K562 (cell line): ENCODE measurements at regions not wholly inside any gene's neighbourhood (a gene's known extent, or its start where the extent isn't known, plus 50 kb on each side); places are given as distances from the start of the nearest gene placed in this dataset.

Experiments used
- ATAC-seq: fragments of 200-7000 bp; cut with Tn5 transposase; 3 replicates; pipeline ENCODE4 v1.9.1; 2020; ENCODE audit warnings: moderate library complexity
- BruUV-seq: library from RNA; stranded (reverse); fragments of 400-500 nt; replicated peaks from 2 replicates; lab custom pipeline; 2021; lab: Mats Ljungman, UMichigan
- CTCF ChIA-PET: fragments of 300-600 bp; formaldehyde crosslinking; extraction: SDS; loops from one replicate; lab custom pipeline; 2021; ENCODE audit warnings: low intra/inter-chr PET ratio; lab: Yijun Ruan, JAX
- POLR2A ChIA-PET: fragments of 300-600, 350-650 bp; sonication (Branson Sonifier 250); formaldehyde crosslinking; extraction: SDS; loops from one replicate; lab custom pipeline; 2021; ENCODE audit warnings: antibody characterized with exemption, inconsistent platforms; lab: Yijun Ruan, JAX
- DNase-seq, 4 experiments: peaks; one replicate each; pipeline versions ENCODE4 v3.0.0 to v3.0.0-alpha.2; 2011 to 2018; ENCODE audit warnings: low spot score in 3 of 4, mixed read lengths in 3 of 4; ENCODE audit errors: extremely low read depth in 1 of 4
- FAIRE-seq: peaks from 2 replicates; lab custom pipeline; 2011; peaks lifted over from hg19 to GRCh38; lab: Jason Lieb, UNC
- H2AFZ ChIP-seq: 2 replicates; pipeline ENCODE4 v1.6.0; 2011; ENCODE audit warnings: low read depth, low read length, control low read depth, inconsistent platforms
- H3K27ac ChIP-seq: fragments of 200-600 bp; 3 replicates; pipeline ENCODE4 v1.8.0; 2011; ENCODE audit warnings: low read depth, mild to moderate bottlenecking, control low read depth, inconsistent platforms, low read length, moderate library complexity, mixed read lengths; ENCODE audit errors: extremely low read depth
- H3K27me3 ChIP-seq, 2 experiments: fragments of 300-600 bp in 1 of 2; 2 replicates in 1 of 2; 3 replicates in 1 of 2; pipeline versions ENCODE4 v1.6.0 to v1.8.0; 2011; ENCODE audit warnings: inconsistent platforms in 2 of 2, low read length in 2 of 2, mild to moderate bottlenecking in 1 of 2, mixed read lengths in 1 of 2, moderate library complexity in 1 of 2; ENCODE audit not compliant: control insufficient read depth in 2 of 2, insufficient read depth in 2 of 2
- H3K36me3 ChIP-seq: fragments of 300-600 bp; 3 replicates; pipeline ENCODE4 v1.8.0; 2011; ENCODE audit warnings: mild to moderate bottlenecking, low read length, inconsistent platforms; ENCODE audit not compliant: control insufficient read depth, insufficient read depth
- H3K4me1 ChIP-seq, 2 experiments: fragments of 200-600 bp in 1 of 2; replicated peaks in 1 of 2; 2 replicates in 1 of 2; 3 replicates in 1 of 2; pipeline versions ENCODE4 v1.5.1 to v1.8.0; 2011; ENCODE audit warnings: inconsistent platforms in 2 of 2, low read length in 2 of 2, mild to moderate bottlenecking in 1 of 2, mixed read lengths in 1 of 2, moderate library complexity in 1 of 2; ENCODE audit not compliant: control insufficient read depth in 2 of 2, insufficient read depth in 2 of 2
- H3K4me2 ChIP-seq: 2 replicates; pipeline ENCODE4 v1.6.1; 2011; ENCODE audit warnings: low read length, control low read depth, inconsistent platforms, mixed read lengths; ENCODE audit not compliant: insufficient read depth
- H3K4me3 ChIP-seq: fragments of 200-600 bp; sonication (generic), shearing (Covaris generic); 2 replicates; pipeline ENCODE4 v1.5.1; 2016; ENCODE audit warnings: control low read depth, inconsistent platforms
- H3K79me2 ChIP-seq: fragments of 200-600 bp; 3 replicates; pipeline ENCODE4 v1.8.0; 2011; ENCODE audit warnings: low read length, inconsistent platforms; ENCODE audit not compliant: control insufficient read depth, insufficient read depth
- H3K9ac ChIP-seq, 2 experiments: 2 replicates each; pipeline versions ENCODE4 v1.6.0 to v1.6.1; 2011; ENCODE audit warnings: low read depth in 2 of 2, low read length in 2 of 2, control low read depth in 1 of 2, inconsistent platforms in 1 of 2, mild to moderate bottlenecking in 1 of 2, mixed read lengths in 1 of 2; ENCODE audit not compliant: insufficient read depth in 1 of 2
- H3K9me1 ChIP-seq: one replicate; pipeline ENCODE4 v1.6.0; 2011; ENCODE audit warnings: inconsistent platforms, mild to moderate bottlenecking, low read length, moderate library complexity; ENCODE audit not compliant: control insufficient read depth, insufficient read depth
- H3K9me3 ChIP-seq: replicated peaks from 2 replicates; pipeline ENCODE4 v1.5.1; 2011; ENCODE audit warnings: low read depth, low read length, inconsistent platforms; ENCODE audit not compliant: control insufficient read depth, insufficient read depth
- H4K20me1 ChIP-seq: replicated peaks from 2 replicates; pipeline ENCODE4 v1.6.1; 2011; ENCODE audit warnings: low read length, inconsistent platforms, mixed read lengths; ENCODE audit not compliant: control insufficient read depth, insufficient read depth
- CHD1 ChIP-seq: fragments of 200-600 bp; sonication (generic); IDR thresholded peaks from one replicate; pipeline ENCODE4 v1.6.1; 2012; ENCODE audit warnings: mild to moderate bottlenecking, moderate library complexity, low read length, inconsistent platforms
- GABPB2 ChIP-seq: fragments of 250-450 bp; sonication (Bioruptor Pico); conservative IDR thresholded peaks from 2 replicates; pipeline ENCODE4 v1.5.1; 2021; ENCODE audit warnings: mild to moderate bottlenecking
- KDM1A ChIP-seq, 2 experiments: fragments of 450-650 bp; IDR thresholded peaks; 2 replicates each; pipeline ENCODE4 v1.6.1; 2016; ENCODE audit warnings: mild to moderate bottlenecking in 2 of 2
- MYNN ChIP-seq, 2 experiments: sonication (generic); formaldehyde crosslinking in 1 of 2; IDR thresholded peaks; 2 replicates each; pipeline versions ENCODE4 v1.5.0 to v1.6.1; 2016 to 2020; ENCODE audit warnings: antibody characterized with exemption in 1 of 2, missing genetic modification reagents in 1 of 2
- NCOR1 ChIP-seq: fragments of 450-650 bp; IDR thresholded peaks from 2 replicates; pipeline ENCODE4 v1.6.1; 2016; ENCODE audit warnings: mild to moderate bottlenecking, moderate library complexity
- POLR2AphosphoS5 ChIP-seq: IDR thresholded peaks from 2 replicates; pipeline ENCODE4 v1.6.1; 2011; ENCODE audit warnings: mild to moderate bottlenecking, low read depth, low read length, moderate library complexity; ENCODE audit not compliant: control insufficient read depth, insufficient read depth
- SAP30 ChIP-seq: fragments of 200-600 bp; sonication (generic); IDR thresholded peaks from 2 replicates; pipeline ENCODE4 v1.6.1; 2012; ENCODE audit warnings: borderline replicate concordance, low read depth, mild to moderate bottlenecking, moderate library complexity, low read length, control low read depth, inconsistent platforms; ENCODE audit not compliant: insufficient read depth, poor library complexity, severe bottlenecking
- SMAD1 ChIP-seq: fragments of 150-350 bp; IDR thresholded peaks from 2 replicates; pipeline ENCODE4 v1.6.1; 2014; ENCODE audit warnings: low read length, low read depth; ENCODE audit not compliant: partially characterized antibody
- STAT5A ChIP-seq: IDR thresholded peaks from 2 replicates; pipeline ENCODE4 v1.6.1; 2012; ENCODE audit warnings: low read length, inconsistent platforms, borderline replicate concordance
- ZBTB26 ChIP-seq: fragments of 450-650 bp; formaldehyde crosslinking; IDR thresholded peaks from 2 replicates; pipeline ENCODE4 v1.4.0; 2022; ENCODE audit warnings: missing genetic modification characterization
- ZKSCAN8 ChIP-seq: fragments of 200-800 bp; sonication (Bioruptor generic); IDR thresholded peaks from 2 replicates; pipeline ENCODE4 v1.6.1; 2016; ENCODE audit warnings: missing genetic modification characterization, missing compliant biosample characterization
- ZNF124 ChIP-seq: sonication (generic); formaldehyde crosslinking; IDR thresholded peaks from 2 replicates; pipeline ENCODE4 v1.8.1; 2022; ENCODE audit warnings: missing genetic modification reagents
- ZNF133 ChIP-seq: fragments of 250-450 bp; sonication (Bioruptor Pico); IDR thresholded peaks from 2 replicates; pipeline ENCODE4 v1.4.0; 2020; ENCODE audit warnings: mild to moderate bottlenecking
- ZNF165 ChIP-seq: fragments of 250-450 bp; sonication (Bioruptor Pico); IDR thresholded peaks from 2 replicates; pipeline ENCODE4 v1.4.0; 2020; ENCODE audit warnings: borderline replicate concordance
- ZNF197 ChIP-seq: fragments of 200-800 bp; sonication (Bioruptor generic); IDR thresholded peaks from 2 replicates; pipeline ENCODE4 v1.6.1; 2016; ENCODE audit warnings: low read depth, missing genetic modification characterization, missing compliant biosample characterization
- ZNF24 ChIP-seq: fragments of 450-650 bp; IDR thresholded peaks from 2 replicates; pipeline ENCODE4 v1.6.1; 2016
- WGBS: fragments of 100-300 bp; shearing (Covaris generic); methylation state at CpG from one replicate; pipeline ENCODE4 v1.1.6; 2016; ENCODE audit warnings: low coverage, mixed read lengths; ENCODE audit not compliant: insufficient coverage; ENCODE audit errors: missing lambda C conversion rate; 5-methylcytosine and 5-hydroxymethylcytosine counted together
- in situ Hi-C: fragments of 300-500 bp; cut with MboI; formaldehyde crosslinking; loops from 4 replicates; pipeline ENCODE4 v1.15.0; 2018; ENCODE audit warnings: inconsistent platforms, mixed read lengths
- intact Hi-C: fragments of 100-400 bp; cut with micrococcal nuclease; formaldehyde crosslinking; loops from 2 replicates; pipeline ENCODE4 v1.14.2; 2022

GRCh38 chr14:87000081-87000480, 992.9 kb downstream of the GALC start:
- no peak for ATAC-seq
- no peaks in the 10 kb centered on the region for H3K27me3 ChIP-seq
- no TSS peak for BruUV-seq
- DNase-seq, result no peak
- H3K79me2 ChIP-seq, result no peaks in the 10 kb centered on the region
- H4K20me1 ChIP-seq, result no peaks in the 10 kb centered on the region
- whole genome bisulfite sequencing, result 11% methylated on average over 3 of the region's 4 CpGs
- ChIA-PET POLR2A (no interaction called here), CTCF (no interaction called here)
- H3K36me3 ChIP-seq, result no peaks in the 10 kb centered on the region
- H3K4me2 ChIP-seq, result no peak overlapping the region
- H3K9ac ChIP-seq, result no peak overlapping the region
- intact Hi-C loops (no loop called here), in situ Hi-C loops (no loop called here)
- no peaks in the 10 kb centered on the region for H3K9me1 ChIP-seq
- TF ChIP-seq ZNF124 (CRISPR knock-in tag) (no peak), SMAD1 (no peak), ZNF133 (CRISPR knock-in tag) (no peak), STAT5A (no peak), ZKSCAN8 (no peak), CHD1 (no peak), MYNN (IDR thresholded peaks at IDR 0.05) (no peak), MYNN (CRISPR knock-in tag; IDR thresholded peaks at IDR 0.05) (no peak), NCOR1 (no peak), ZNF165 (CRISPR knock-in tag) (no peak), ZNF24 (no peak), GABPB2 (CRISPR knock-in tag) (no peak), ZBTB26 (CRISPR knock-in tag) (no peak), POLR2AphosphoS5 (no peak), ZNF197 (CRISPR knock-in tag) (no peak), SAP30 (no peak), KDM1A (IDR thresholded peaks at IDR 0.05) (no peak)
- FAIRE-seq, result no peak
- H2AFZ ChIP-seq, result no peak overlapping the region
- H3K4me3 ChIP-seq, result no peak overlapping the region
- H3K9me3 ChIP-seq, result no peaks in the 10 kb centered on the region
- no peak overlapping the region for H3K27ac ChIP-seq
- H3K4me1 ChIP-seq, result no peaks in the 10 kb centered on the region
